Neural progenitor cell (in vitro differentiated cells): ENCODE measurements at regions not wholly inside any gene's neighbourhood (a gene's known extent, or its start where the extent isn't known, plus 50 kb on each side); places are given as distances from the start of the nearest gene placed in this dataset.
A peak's percentile ranks its signal among the peaks of the same experiment; 100 is the strongest.
"Not testable (repeated sequence)": the region's sequence is repeated elsewhere in the genome, so short reads cannot be mapped to it uniquely, and the experiment has no call there.

Experiments
- DNase-seq: peaks from one replicate; pipeline ENCODE4 v3.0.0-alpha.2; 2016; ENCODE audit warnings: low spot score
- H2AFZ ChIP-seq: fragments of 200-600 bp; sonication (generic); replicated peaks from 2 replicates; pipeline ENCODE4 v1.6.1; 2016; ENCODE audit warnings: antibody characterized with exemption
- H3F3A ChIP-seq: fragments of 200-600 bp; sonication (generic); 2 replicates; pipeline ENCODE4 v1.6.1; 2016; ENCODE audit warnings: antibody characterized with exemption, low read depth
- H3K27ac ChIP-seq: fragments of 200-600 bp; sonication (generic); 2 replicates; pipeline ENCODE4 v1.5.1; 2016; ENCODE audit warnings: mild to moderate bottlenecking
- H3K27me3 ChIP-seq: fragments of 200-600 bp; sonication (generic); 2 replicates; pipeline ENCODE4 v1.6.1; 2016; ENCODE audit warnings: mild to moderate bottlenecking, moderate library complexity
- H3K36me3 ChIP-seq: fragments of 200-600 bp; sonication (generic); 2 replicates; pipeline ENCODE4 v1.5.1; 2016
- H3K4me1 ChIP-seq: fragments of 200-600 bp; sonication (generic); 2 replicates; pipeline ENCODE4 v1.6.1; 2016; ENCODE audit warnings: mixed run types
- H3K4me2 ChIP-seq: fragments of 200-600 bp; sonication (generic); 2 replicates; pipeline ENCODE4 v1.6.1; 2016
- H3K4me3 ChIP-seq: fragments of 200-600 bp; sonication (generic); 2 replicates; pipeline ENCODE4 v1.5.1; 2016
- H3K79me2 ChIP-seq: fragments of 200-600 bp; sonication (generic); 2 replicates; pipeline ENCODE4 v1.6.1; 2016; ENCODE audit warnings: low read depth
- H3K9ac ChIP-seq: fragments of 200-600 bp; sonication (generic); 2 replicates; pipeline ENCODE4 v1.6.1; 2016
- H3K9me3 ChIP-seq: fragments of 200-600 bp; sonication (generic); 2 replicates; pipeline ENCODE4 v1.5.1; 2016; ENCODE audit warnings: low read depth
- H4K20me1 ChIP-seq: fragments of 200-600 bp; sonication (generic); 2 replicates; pipeline ENCODE4 v1.6.1; 2016; ENCODE audit warnings: low read depth
- H3K27ac Mint-ChIP-seq: 3 replicates; pipeline ENCODE4 v1.8.0; 2021; ENCODE audit warnings: mixed read lengths
- H3K27me3 Mint-ChIP-seq: 2 replicates; pipeline ENCODE4 v1.8.0; 2022; ENCODE audit warnings: low read depth, mild to moderate bottlenecking, inconsistent platforms, moderate library complexity, mixed read lengths; ENCODE audit not compliant: insufficient read depth
- H3K36me3 Mint-ChIP-seq: 3 replicates; pipeline ENCODE4 v1.8.0; 2021; ENCODE audit warnings: mixed read lengths
- H3K4me1 Mint-ChIP-seq: 3 replicates; pipeline ENCODE4 v1.8.0; 2021; ENCODE audit warnings: mixed read lengths
- H3K4me3 Mint-ChIP-seq: 3 replicates; pipeline ENCODE4 v1.8.0; 2021; ENCODE audit warnings: mild to moderate bottlenecking, moderate library complexity, mixed read lengths
- H3K9me3 Mint-ChIP-seq: 3 replicates; pipeline ENCODE4 v1.8.0; 2020; ENCODE audit warnings: mixed read lengths
- EZH2phosphoT487 ChIP-seq: fragments of 200-600 bp; sonication (generic); IDR thresholded peaks from 2 replicates; pipeline ENCODE4 v1.6.1; 2017; ENCODE audit warnings: antibody characterized with exemption

GRCh38 chr16:21372162-21372835 is 94.2 kb upstream of the CRYM start:
- not testable (repeated sequence) for H4K20me1 ChIP-seq, H3K4me3 ChIP-seq, H3K79me2 ChIP-seq, H3K36me3 ChIP-seq, H3K27ac Mint-ChIP-seq, H3K9me3 Mint-ChIP-seq, H3K27ac ChIP-seq, H3K9ac ChIP-seq, H3K27me3 ChIP-seq, H3K36me3 Mint-ChIP-seq, H3K27me3 Mint-ChIP-seq, H3K4me1 ChIP-seq, H3K4me3 Mint-ChIP-seq, H3K9me3 ChIP-seq, H2AFZ ChIP-seq
- H3K4me1 Mint-ChIP-seq, result peaks cover 15% of the 10 kb centered on the region
- TF ChIP-seq EZH2phosphoT487, result peak; percentile 32
- Histone ChIP-seq H3F3A (peaks cover 18% of the 10 kb centered on the region), H3K4me2 (peak overlapping the region; percentile 15)
- DNase-seq, result peak; percentile 21

- H3K27ac Mint-ChIP-seq, H3K4me2 ChIP-seq, H3K36me3 Mint-ChIP-seq, H3K4me3 Mint-ChIP-seq, H4K20me1 ChIP-seq, H3K27me3 ChIP-seq, H3K9me3 Mint-ChIP-seq, H3K4me3 ChIP-seq, H3K36me3 ChIP-seq, H3K27ac ChIP-seq, H3K27me3 Mint-ChIP-seq, H3K9ac ChIP-seq, H3K9me3 ChIP-seq, H3K4me1 ChIP-seq, H2AFZ ChIP-seq, DNase-seq, H3K79me2 ChIP-seq: not testable (repeated sequence)
- peaks cover 15% of the 10 kb centered on the region for H3K4me1 Mint-ChIP-seq
- peaks cover 18% of the 10 kb centered on the region for H3F3A ChIP-seq
Observed at GRCh38 chr16:21370791-21371190, 92.7 kb upstream of the CRYM start.

DNA sequence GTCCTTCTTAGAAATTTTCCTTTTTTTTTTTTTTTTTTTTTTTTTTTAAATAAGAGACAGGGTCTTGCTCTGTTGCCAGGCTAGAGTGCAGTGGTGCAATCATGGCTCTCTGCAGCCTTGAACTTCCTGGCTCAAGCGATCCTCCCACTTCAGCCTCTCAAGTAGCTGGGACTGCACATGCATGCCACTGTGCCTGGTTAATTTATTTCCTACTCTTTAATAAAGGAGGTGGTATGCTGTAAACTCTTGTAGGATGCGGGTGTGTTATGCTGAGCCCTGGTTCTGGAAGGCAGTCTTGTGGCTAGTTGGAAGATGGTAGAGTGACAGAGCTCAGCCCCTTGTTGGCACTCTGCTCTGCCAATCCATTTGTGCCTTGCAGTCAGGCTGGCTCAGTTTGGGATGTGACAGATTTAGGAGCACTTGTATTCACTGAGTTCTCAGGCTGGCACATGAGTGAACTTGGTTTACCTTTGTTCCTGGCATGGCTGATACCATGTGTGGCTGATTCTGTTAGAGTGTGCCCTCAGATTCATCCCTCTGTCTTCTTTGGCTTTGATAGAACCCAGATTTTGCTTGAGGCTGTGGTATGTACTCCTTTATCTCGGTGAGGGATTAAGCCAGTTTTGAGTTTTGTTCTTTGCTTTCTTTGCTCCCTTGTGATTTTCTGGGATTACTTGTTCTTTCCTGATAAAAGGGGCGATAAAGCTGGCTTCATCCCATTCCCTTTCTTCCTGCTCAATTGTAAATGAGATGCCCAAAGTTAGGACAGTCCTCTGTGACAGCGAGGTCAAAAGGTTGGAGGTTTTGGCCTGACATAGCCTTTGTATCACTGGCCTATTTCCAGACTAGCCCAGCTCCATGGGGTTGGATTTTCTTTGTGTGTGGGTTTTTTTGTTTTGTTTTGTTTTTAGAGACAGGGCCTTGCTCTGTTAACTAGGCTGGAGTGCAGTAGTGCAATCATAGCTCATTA is 91.2 kb upstream of the CRYM start:
- H3K27me3 ChIP-seq, H3K27ac ChIP-seq, H4K20me1 ChIP-seq, H3K27ac Mint-ChIP-seq, H2AFZ ChIP-seq, H3K79me2 ChIP-seq, H3K4me3 Mint-ChIP-seq, H3K4me3 ChIP-seq, H3K9me3 ChIP-seq, H3K9ac ChIP-seq, H3K9me3 Mint-ChIP-seq, H3K27me3 Mint-ChIP-seq, H3K36me3 ChIP-seq, H3K4me1 ChIP-seq, H3K36me3 Mint-ChIP-seq, H3K4me2 ChIP-seq: not testable (repeated sequence)
- H3K4me1 Mint-ChIP-seq, result peaks cover 15% of the 10 kb centered on the region
- peaks cover 18% of the 10 kb centered on the region for H3F3A ChIP-seq
- DNase-seq, result peak; percentile 79

GRCh38 chr16:21367733-21368421 is 89.8 kb upstream of the CRYM start:
- H3K9ac ChIP-seq, H3K4me3 Mint-ChIP-seq, H3K36me3 Mint-ChIP-seq, H3K4me3 ChIP-seq, H3K9me3 Mint-ChIP-seq, H3K27me3 Mint-ChIP-seq, H3K4me2 ChIP-seq, H4K20me1 ChIP-seq, H3K27ac ChIP-seq, H3K36me3 ChIP-seq, H3K79me2 ChIP-seq, H3K4me1 ChIP-seq, H2AFZ ChIP-seq, H3K27ac Mint-ChIP-seq, DNase-seq, H3K9me3 ChIP-seq, H3K27me3 ChIP-seq: not testable (repeated sequence)
- peaks cover 18% of the 10 kb centered on the region for H3F3A ChIP-seq
- peaks cover 11% of the 10 kb centered on the region for H3K4me1 Mint-ChIP-seq

GRCh38 chr16:21366998-21367397 is 88.9 kb upstream of the CRYM start:
- not testable (repeated sequence) for H3K9ac ChIP-seq, H3K36me3 Mint-ChIP-seq, H3K4me3 Mint-ChIP-seq, DNase-seq, H3K36me3 ChIP-seq, H4K20me1 ChIP-seq, H2AFZ ChIP-seq, H3K4me1 ChIP-seq, H3K27me3 Mint-ChIP-seq, H3K79me2 ChIP-seq, H3K27ac ChIP-seq, H3K4me3 ChIP-seq, H3K9me3 Mint-ChIP-seq, H3K27me3 ChIP-seq, H3K4me2 ChIP-seq, H3K9me3 ChIP-seq, H3K4me1 Mint-ChIP-seq, H3K27ac Mint-ChIP-seq
- H3F3A ChIP-seq, result peaks cover 20% of the 10 kb centered on the region

- not testable (repeated sequence) for H3K27me3 Mint-ChIP-seq, H4K20me1 ChIP-seq, H3K27ac ChIP-seq, H2AFZ ChIP-seq, H3K4me3 Mint-ChIP-seq, H3K4me3 ChIP-seq, H3K4me1 ChIP-seq, H3K9me3 ChIP-seq, H3K79me2 ChIP-seq, H3K4me2 ChIP-seq, DNase-seq, H3K36me3 ChIP-seq, H3K36me3 Mint-ChIP-seq, H3K27ac Mint-ChIP-seq, H3K9me3 Mint-ChIP-seq, H3K9ac ChIP-seq, H3K27me3 ChIP-seq
- H3K4me1 Mint-ChIP-seq, result peaks cover 11% of the 10 kb centered on the region
- H3F3A ChIP-seq, result peaks cover 22% of the 10 kb centered on the region
Observed at GRCh38 chr16:21365541-21365940, 87.5 kb upstream of the CRYM start.

DNA sequence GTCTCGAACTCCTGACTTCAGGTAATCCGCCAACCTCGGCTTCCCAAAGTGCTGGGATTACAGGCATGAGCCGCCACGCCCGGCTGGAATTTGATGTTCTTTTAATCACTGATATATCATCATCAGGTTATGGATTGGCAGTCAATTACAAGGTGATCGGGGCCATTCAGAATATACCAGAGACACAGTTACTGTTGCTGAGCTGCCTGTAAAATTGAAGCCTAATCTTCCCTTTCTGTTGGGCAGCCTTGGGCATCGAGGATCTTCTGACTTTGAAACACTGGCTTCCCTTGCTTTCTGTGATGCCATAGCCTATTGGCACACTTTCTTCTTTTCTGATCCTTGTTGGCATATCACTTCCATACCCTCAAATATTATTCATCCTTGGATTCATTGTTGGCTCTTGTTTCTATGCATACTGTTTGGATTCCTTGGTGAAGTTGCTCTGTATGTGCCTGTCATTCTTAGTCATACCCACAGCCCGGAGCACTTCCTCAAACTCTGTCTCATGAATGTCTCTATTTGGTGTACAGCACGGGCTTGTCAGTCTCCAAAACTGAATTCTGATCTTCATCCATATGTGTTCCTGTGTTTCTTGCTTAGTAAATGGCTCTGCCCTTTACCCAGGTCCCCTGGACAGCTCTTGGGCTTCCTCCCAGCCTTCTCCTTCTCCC is 85.6 kb upstream of the CRYM start:
- H3K4me2 ChIP-seq, H3K36me3 Mint-ChIP-seq, H3K27me3 Mint-ChIP-seq: not testable (repeated sequence)

More for the DNA sequence above, 85.6 kb upstream of the CRYM start:
- H3K27ac ChIP-seq, H3F3A ChIP-seq, H4K20me1 ChIP-seq, DNase-seq, H3K9ac ChIP-seq, H3K79me2 ChIP-seq, H3K36me3 ChIP-seq, H3K9me3 ChIP-seq, H3K4me3 Mint-ChIP-seq, H3K4me1 ChIP-seq, H3K4me3 ChIP-seq, H3K9me3 Mint-ChIP-seq, H3K27me3 ChIP-seq, H2AFZ ChIP-seq: not testable (repeated sequence)
- Mint-ChIP-seq H3K4me1 (peaks cover 18% of the 10 kb centered on the region), H3K27ac (peak overlapping the region; percentile 46)
